Activated T-helper 9 cell treated with anti-CD3 and anti-CD28 coated beads, Interleukin-2, amount 50 U/mL, for 16 hours (primary cell): ENCODE measurements at regions not wholly inside any gene's neighbourhood (a gene's known extent, or its start where the extent isn't known, plus 50 kb on each side); places are given as distances from the start of the nearest gene placed in this dataset.

Experiments
- DNase-seq: peaks from one replicate; pipeline ENCODE4 v3.0.0-alpha.2; 2020; ENCODE audit warnings: low read depth

DNA sequence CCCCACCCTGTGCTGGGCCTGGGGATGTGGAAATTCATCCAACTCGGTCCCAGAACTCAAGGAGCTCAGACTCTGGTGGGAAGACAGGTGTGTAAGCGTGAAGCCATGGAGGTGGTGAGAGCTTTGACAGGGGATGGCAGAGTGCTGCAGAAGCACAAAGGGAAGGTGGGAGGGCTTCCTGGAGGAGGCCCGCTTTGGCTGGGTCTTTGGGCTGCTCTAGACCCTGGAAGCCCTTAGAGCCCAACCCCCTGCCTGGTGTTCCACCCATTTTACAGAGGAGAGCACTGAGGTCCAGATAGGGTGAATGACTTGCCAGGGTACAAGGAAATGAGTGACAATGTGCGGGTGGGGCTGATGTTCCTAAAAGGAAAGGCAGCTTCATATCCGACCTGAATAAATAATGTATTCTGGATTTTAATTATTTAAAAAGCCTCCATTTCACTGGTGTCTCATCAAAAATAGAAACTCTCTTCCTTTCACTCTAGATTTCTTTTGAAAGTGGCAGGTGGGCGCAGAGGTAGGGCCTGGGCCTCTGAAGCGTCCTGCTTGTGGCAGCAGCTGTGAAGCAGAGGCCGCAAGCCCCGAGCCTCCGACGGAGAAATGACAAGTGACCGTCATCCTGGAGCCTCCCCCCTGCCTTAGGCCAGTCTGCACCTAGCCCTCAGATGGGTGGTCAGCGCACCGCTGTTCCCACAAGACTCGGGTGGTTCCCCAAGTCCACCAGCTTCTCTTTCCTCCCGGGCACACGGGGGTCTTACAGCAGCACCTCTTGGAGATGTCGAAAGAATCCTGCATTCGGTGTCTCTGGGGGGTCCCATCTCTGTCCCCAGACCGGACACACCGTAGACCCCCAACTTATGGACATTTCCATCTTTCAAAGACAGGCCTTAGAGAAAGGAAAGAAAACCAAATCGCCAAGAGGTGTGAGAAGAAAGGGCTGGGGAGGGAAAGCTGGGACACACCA is 71.0 kb upstream of the TAF1B start:
- DNase-seq: no peak

DNA sequence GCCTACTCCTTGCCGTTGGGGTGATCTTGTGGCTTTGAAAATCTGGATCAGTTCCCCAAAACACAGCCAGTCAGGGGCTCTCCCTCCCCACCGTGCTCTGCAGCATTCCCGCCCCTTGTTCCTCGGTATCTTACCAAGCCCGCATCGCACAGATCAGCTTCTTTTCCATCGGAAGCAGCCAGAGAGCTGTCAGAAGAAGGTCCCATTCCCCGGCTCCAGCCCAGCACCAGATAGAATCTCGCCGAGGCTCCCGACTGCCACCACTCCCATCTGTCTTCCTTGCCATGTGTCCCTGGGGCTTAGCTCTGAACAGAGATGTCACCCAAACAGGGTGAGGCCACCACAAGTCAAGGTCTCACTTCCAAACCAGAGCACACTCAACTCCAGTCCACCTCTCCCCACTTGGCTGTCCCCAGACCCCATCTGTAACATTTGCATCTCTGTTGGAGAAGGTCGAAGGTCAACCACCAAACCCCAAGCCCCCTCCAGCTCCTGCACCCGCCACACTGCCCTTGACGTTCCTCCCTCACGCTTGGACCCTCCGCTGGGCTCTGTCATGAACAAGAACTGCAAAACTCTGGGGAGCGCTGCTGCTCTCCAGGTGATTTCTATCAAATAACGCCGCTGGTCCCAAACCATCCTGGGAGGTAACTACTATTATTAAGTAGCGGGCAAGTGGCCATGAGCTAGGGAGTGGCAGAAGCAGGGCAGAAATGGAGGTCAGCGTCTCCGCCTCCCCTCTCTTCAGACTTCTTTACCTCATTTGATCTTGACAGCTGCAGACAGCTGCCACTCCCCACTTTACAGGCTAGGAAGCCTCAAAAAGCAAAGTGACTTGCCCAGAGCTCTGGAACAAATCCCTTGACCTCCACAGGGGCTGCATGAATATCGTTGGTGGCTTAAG is 70.0 kb upstream of the TAF1B start:
- DNase-seq: no peak

DNA sequence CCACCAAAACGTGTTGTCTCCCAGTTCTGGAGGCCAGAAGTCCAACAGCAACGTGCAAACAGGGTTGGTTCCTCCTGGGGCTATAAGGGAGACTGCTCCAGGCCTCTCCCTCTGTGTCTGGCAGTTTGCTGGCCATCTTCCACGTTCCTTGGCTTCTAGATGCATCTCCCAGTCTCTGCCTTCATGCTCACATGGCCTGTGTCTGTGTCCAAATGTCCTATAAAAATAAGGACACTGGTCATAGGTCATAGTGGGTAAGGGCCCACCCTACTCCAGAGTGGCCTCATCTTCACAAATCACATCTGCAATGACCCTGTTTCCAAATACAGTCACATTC is 69.4 kb upstream of the TAF1B start:
- DNase-seq: no peak

DNA sequence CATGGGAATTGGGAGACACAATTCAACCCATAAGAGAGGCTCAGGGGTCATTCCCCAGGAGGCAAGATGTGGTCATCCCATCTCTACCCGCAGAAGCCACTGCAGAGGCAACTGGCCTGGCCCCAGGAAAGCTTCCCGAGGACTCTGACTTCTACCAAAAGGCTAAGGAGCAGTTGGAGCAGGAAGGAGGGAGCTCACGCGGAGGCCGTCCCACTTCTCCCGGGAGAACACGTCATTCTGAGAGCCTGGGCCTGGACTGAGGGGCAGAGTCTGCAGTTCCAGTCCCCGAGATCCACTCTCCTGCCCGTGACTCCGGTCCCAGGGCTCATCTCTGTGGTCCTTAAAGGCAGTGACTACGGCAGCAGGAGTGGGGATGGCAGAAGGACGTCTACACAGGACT is 69.0 kb upstream of the TAF1B start:
- DNase-seq: no peak

DNA sequence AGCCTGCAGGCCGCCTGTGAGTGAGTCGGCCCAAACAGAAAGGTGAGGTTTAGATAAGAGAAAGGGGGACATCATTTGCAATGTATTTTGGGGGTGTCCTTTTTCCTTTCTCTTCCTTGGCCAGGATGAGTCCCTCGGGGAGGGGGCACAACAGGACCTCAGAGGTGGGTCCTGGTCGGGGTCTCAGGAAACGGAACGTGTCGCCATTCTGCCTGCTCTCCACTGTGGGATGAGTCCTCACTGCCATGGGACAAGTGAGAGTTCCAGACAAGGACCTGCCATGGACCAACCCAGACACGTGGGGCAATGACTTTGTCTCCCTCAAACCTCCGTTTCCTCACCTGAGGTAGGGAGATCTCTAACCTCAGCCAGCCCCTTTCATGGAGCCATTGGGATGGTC is 67.9 kb upstream of the TAF1B start:
- no peak for DNase-seq

DNA sequence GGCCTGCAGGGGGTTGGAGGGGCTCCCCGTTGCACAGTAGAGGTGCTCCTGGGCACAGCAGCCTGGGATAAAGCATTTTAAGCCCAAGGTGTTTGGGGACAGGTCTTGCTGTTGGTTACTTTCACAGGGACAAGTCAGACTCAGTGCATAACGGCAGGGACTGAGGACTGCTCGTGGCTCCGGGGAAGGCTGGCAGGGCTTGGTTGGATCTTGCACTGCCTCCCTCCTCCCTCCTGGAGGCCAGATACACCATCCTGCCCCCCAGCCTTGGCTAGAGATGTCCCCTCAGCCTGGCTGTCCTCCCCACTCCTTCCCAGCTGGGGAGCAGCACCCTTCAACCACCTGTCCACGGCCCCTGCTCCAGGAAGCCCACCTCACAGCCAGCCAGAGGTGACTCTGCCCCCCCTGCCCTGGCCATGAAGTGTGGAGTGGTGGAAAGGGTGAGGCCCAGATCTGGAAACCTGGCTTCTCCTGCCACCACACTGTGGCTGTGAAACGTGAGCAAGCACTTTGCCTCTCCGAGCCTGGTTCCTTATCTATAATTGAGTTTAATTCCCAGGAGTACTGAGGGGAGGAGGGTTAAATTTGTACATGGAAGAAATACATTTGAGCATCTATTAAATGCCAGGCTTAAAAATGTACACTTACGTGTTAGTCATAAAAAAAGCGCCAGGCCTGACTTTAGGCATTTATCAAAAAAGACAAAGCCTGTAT is 67.1 kb upstream of the TAF1B start:
- DNase-seq: no peak

DNA sequence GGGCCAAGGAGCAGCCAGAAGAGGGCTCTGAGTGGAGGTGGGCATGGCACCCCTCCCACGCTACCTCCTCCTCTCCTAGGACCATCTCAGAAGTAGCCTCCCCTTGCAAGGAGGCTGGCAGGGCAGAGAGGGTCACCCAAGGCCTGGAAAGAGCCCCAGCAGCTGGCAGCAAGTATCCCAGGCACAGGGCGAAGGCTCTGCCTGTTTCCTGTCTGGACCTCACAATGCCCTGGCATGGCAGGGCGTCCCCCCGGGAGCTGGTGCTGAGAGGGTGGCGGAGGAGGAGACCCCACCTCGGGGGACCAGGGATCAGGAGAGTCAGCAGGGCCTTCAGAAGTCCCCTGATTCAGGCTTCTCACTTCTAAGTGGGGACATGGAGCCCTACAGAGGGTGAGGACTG is 66.2 kb upstream of the TAF1B start:
- no peak for DNase-seq

DNA sequence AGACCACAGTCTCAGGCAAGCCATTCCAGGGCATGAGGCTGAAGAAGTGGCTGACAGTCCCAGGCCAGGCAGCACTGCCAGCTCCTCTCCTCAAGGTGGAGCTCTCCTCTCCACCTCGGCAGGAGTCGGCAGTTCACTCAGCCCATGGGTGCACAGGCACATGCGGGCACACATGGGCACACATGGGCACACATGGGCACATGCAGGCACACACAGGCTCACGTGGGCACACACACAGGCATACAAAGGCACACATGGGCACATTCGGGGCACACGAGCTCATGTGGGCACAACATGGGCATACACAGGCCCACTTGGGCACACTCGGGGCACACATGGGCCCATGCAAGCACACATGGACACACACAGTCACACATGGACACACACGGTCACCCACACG is 65.3 kb upstream of the TAF1B start:
- DNase-seq: no peak

DNA sequence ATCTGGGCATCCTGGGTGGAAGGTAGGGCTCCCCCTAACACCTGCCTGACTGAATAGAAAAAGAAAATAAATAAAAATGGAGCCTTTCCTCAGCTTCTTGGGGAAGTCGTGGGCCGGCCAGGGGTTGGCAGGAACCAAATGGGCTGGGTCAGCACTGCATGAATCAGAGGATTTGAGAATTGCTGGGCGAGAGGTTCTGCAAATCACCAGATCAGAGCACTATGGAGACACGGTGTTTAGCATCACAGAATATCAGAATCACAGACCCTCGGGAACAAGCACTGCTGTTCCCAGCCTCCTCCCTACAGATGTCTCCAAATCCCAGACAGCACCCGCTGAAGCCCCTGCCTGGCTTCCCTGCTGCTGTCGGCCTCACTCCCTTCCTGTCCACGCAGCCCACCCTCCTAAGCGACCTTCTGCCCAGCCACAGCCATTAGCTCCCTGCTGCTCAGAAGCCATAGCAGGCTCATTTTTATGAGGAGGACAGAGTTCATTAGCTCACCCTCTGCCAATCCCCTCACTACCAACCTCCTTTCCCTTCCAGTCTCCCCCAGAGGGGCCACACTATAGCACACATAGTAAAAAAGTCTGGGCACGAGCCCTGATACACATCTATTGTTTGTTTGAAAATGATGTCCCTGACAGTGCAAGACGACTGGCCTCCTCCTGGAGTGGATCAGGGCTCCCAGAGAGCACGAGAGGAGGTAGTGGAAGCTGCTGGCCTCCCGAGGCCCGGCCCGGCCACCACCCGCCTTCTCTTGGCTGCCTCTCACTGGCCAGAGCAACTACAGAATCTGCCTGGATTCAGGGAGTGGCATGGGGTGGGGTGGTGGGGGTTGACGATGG is 64.6 kb upstream of the TAF1B start:
- no peak for DNase-seq

DNA sequence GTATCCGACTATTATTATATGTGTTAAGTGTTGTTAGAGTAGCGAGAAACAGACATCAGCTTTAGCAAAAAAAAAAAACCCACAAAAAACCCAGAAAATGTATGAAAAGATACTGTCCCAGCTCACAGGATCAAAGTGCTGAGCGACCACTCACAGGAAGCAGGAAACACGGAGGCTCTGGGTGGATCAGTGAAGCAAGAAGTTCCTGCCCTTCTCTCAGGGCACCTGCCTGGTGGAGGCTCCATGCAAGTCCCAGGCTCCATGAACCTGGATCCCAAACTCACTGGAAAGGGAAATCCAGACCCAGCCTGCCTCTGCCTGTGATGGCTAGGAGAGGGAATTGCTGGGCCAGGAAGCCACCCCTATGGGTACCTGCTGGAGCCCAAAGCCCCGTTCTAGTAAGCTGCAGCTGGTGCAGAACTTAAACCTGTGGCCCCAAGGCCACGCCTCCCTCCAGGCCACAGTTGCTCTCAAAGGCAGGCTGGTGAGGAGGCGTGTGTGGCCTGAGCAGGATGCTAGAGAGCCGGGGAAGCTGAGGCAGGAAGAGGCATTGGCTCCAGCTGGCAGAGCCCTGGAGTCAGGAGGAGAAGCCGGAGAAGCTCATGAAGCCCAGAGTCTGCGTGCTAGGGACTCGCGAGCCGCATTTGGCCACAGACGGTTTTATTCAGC is 63.5 kb upstream of the TAF1B start:
- no peak for DNase-seq

DNA sequence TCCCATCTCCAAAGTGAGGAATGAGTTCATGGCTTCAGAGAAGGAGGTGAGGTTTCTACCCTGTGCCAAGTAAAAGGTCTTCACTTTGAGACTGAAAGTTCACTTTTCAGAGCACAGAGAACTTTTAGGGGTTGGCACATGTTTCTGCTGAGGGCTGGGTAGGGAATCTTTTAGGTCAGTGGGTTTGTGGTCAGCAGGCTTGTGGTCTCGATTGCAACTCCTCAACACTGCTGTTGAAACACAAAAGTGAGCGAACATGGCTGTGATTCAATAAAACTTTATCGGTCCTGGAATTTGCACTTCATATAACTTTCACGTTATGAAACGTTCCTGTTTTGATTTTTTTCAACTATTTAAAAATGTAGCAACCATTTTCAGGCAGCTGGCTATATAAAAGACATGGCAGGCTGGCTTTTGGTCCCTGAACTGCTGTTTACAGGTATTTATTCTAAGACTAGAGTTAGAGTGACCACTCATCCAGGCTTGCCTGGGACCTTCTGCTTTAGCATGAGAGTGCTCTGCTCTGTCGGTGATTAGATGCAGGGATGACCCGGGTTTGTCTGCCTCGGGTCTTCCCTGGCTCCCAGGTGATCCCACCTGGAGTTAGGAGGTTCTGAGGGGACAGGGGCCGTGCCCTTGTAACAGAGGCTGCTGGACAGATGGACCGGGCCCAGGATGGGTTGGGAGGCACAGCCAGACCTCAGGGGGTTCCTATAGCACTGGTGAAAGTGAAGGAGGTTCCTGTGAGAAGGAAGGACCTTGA is 62.7 kb upstream of the TAF1B start:
- no peak for DNase-seq

DNA sequence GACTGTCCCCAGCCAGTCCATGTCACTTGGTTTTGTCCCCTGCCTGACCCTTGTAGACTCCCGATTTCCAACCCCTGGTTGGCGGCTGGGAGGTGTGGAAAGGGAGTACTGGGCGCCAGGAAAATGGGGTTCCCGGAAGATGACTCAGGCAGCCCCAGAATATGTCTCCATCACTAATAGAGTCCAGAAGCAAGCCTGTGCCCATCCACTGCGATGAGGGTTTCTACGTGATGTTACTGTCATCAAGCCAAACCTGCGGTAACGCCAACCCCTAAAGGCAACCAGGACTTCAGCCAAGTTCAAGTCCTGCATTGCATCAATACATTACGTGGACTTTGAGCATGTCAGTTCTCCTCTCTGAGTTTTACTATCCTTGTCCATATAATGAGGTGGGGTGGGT is 62.0 kb upstream of the TAF1B start:
- no peak for DNase-seq

DNA sequence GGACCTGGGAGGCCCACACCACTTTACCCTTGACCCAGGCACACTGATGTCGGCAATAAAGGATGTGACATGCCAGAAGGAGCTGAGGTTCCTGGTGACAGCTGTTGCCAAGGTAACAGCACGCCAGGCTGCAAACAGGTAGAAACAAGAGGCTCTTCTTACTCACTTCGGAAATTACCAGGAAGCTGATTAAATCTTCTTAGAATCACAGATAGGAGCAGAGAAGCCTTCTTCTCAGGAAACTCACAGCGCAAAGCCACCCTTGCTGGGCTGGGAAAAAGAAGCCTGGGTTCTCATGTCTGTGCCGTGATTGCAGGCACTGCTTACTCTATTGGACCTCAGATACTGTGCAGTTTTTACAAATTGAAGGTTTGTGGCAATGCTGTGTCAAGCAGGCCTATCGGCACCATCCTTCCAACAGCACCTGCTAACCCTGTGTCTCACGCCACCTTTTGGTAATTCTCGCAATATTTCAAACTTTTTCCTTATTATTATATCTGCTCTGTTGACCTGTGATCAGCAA is 61.0 kb upstream of the TAF1B start:
- peak; percentile 68 for DNase-seq

DNA sequence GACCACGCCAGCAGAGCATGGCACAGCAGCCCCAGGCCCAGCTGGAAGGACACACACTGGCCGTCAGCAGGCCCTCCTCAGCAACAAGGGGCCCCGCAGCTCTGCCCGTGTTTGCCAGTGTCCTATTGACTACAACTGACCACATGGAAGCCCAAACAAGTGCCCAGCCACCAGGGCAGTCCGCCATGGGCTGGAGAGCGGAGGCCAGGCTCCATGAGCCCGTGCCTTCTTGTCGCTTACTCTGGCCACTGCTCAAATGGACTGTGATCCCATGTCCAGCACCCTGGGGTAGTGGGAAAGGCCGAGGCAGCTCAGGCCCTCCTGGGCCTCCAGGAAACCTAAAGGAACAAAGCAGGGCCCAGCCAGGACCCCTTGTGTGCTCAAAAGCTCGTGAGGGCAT is 53.9 kb upstream of the TAF1B start:
- no peak for DNase-seq

DNA sequence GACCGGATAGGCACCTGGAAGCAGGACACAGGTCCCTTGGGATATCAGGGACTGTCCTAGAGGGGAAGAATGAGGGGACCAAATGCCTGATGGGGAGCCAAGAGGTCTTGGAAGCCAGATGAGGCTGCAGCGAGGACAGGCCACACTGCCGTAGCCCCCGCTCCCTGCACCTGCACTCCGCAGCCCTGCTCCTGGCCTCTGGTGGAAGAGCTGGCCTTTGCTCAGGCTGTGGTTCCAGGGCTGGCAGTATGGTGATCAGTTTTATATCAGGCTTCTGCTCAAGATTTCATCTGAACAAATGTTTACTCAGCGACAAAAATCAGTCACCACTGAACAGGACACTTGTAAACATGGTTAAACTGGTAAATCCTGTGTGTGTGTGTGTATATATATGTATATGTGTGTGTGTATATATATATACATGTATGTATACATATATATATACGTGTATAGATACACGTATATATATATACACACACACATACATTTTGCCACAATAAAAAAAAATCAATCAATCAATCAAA is 52.5 kb upstream of the TAF1B start:
- no peak for DNase-seq

DNA sequence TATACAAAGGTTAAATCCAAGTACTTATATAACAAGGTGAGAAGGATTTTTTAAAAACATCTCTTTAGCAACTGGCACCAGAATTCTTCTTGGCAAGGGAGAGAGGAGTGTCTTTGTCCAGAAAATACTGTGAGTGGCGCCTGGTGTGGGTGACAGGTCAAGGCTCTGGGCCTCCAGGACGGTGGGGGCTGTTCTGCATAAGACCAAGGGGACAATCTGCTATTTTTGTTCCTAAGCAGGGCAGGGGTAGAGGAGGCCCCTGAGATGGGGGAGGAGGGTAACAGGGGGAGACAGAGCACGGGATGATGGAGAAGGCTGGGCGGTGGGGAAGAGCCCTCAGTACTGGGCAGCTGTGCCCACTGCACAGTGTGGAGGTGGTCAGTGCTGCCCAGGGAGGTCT is 51.6 kb upstream of the TAF1B start:
- no peak for DNase-seq

DNA sequence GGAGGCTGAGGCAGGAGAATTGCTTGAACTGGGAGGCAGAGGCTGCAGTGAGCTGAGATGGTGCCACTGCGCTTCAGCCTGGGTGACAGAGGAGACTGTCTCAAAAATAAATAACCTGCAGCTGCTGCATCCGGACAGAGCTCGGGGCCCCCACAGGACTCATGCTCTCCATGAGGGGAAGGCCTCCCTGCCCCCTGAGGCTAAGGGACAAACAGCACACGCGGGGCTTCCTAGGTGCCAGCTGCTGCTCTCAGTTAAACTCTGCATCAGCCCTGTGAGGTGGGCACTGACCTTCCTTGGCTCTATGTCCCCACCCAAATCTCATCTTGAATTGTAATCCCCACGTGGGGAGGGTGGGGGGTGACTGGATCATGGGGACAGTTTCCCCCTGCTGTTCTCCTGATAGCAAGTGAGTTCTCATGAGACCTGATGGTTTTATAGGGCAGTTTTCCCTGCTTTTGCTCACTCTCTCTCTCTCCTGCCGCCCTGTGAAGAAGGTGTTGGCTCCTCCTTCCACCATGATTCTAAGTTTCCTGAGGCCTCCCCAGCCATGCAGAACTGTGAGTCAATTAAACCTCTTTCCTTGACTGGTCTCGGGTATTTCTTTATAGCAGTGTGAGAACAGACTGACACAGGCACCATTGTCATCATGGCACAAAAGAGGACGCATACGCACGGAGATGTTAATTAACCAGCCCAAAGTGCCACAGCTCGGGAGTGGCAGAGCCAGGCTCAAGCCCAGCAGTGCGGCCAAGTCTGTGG is 49.9 kb upstream of the TAF1B start:
- no peak for DNase-seq
